HepG2 (cell line): ENCODE measurements at regions not wholly inside any gene's neighbourhood (a gene's known extent, or its start where the extent isn't known, plus 50 kb on each side); places are given as distances from the start of the nearest gene placed in this dataset.

ENCODE experiments used
- ATRX ChIP-seq: sonication (generic); formaldehyde crosslinking; IDR thresholded peaks from 2 replicates; pipeline ENCODE4 v1.4.0; 2020; ENCODE audit warnings: missing genetic modification reagents, borderline replicate concordance
- FOXK2 ChIP-seq: fragments of 450-650 bp; IDR thresholded peaks from 2 replicates; pipeline ENCODE4 v1.6.1; 2016
- RXRA ChIP-seq: sonication (generic); formaldehyde crosslinking; IDR thresholded peaks from 2 replicates; pipeline ENCODE4 v1.5.1; 2020; ENCODE audit warnings: missing genetic modification reagents
- ZFP1 ChIP-seq: IDR thresholded peaks from 2 replicates; pipeline ENCODE4 v1.6.1; 2016
- ZNF205 ChIP-seq: IDR thresholded peaks from 2 replicates; pipeline ENCODE4 v1.6.1; 2018; ENCODE audit warnings: missing biosample characterization, missing genetic modification reagents
- ZNF720 ChIP-seq: sonication (generic); formaldehyde crosslinking; IDR thresholded peaks from 2 replicates; pipeline ENCODE4 v1.4.0; 2020; ENCODE audit warnings: missing genetic modification reagents
- ZNF775 ChIP-seq: sonication (generic); formaldehyde crosslinking; IDR thresholded peaks from 2 replicates; pipeline ENCODE4 v1.4.0; 2020; ENCODE audit warnings: missing genetic modification reagents, mild to moderate bottlenecking, moderate library complexity, borderline replicate concordance
- TF ChIP-seq, protein P1 (sequence below): sonication (generic); formaldehyde crosslinking; IDR thresholded peaks from 2 replicates; pipeline ENCODE4 v1.5.0; 2020; ENCODE audit warnings: mild to moderate bottlenecking, missing genetic modification reagents, moderate library complexity
- TF ChIP-seq, protein P2 (sequence below): sonication (generic); formaldehyde crosslinking; IDR thresholded peaks from 2 replicates; pipeline ENCODE4 v1.4.0; 2020; ENCODE audit warnings: missing genetic modification reagents
- TF ChIP-seq, protein P3 (sequence below): IDR thresholded peaks from 2 replicates; pipeline ENCODE4 v1.4.0; 2020; ENCODE audit warnings: mild to moderate bottlenecking, missing genetic modification reagents

DNA sequence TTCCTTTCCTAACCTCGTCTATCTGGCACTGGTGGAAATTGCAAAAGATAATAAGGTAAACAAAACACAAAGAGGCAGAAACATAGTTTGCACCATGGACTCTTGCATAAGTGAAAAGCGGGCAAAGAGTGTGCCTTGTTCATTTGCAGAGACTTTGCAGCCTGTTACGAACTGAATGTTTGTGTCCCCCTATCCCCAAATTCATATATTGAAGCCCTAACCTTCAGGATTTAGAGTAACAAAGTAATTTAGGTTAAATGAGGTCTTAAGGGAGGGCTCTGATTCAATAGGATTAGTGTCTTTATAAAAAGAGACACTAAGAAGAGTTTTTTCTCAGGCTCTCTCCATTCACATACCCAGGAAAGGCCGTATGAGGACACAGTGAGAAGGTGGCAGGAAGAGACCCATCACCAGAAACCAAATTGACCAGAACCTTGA lies 52.1 kb upstream of the FAM169A start (continued):
- TF ChIP-seq, protein P1, sequence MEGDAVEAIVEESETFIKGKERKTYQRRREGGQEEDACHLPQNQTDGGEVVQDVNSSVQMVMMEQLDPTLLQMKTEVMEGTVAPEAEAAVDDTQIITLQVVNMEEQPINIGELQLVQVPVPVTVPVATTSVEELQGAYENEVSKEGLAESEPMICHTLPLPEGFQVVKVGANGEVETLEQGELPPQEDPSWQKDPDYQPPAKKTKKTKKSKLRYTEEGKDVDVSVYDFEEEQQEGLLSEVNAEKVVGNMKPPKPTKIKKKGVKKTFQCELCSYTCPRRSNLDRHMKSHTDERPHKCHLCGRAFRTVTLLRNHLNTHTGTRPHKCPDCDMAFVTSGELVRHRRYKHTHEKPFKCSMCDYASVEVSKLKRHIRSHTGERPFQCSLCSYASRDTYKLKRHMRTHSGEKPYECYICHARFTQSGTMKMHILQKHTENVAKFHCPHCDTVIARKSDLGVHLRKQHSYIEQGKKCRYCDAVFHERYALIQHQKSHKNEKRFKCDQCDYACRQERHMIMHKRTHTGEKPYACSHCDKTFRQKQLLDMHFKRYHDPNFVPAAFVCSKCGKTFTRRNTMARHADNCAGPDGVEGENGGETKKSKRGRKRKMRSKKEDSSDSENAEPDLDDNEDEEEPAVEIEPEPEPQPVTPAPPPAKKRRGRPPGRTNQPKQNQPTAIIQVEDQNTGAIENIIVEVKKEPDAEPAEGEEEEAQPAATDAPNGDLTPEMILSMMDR (CRISPR knock-in tag): no peak
- TF ChIP-seq FOXK2 (peak; percentile 53; the same call in 1 of the 2 replicates), ZNF205 (CRISPR knock-in tag) (peak; percentile 69; the same call in 1 of the 2 replicates), ATRX (CRISPR knock-in tag) (no peak), ZNF775 (CRISPR knock-in tag) (peak; percentile 83; the same call in 1 of the 2 replicates), ZFP1 (CRISPR knock-in tag) (peak; percentile 61; the same call in 1 of the 2 replicates), RXRA (peak; percentile 44; the same call in 1 of the 2 replicates), ZNF720 (CRISPR knock-in tag) (no peak)
- TF ChIP-seq, protein P2, sequence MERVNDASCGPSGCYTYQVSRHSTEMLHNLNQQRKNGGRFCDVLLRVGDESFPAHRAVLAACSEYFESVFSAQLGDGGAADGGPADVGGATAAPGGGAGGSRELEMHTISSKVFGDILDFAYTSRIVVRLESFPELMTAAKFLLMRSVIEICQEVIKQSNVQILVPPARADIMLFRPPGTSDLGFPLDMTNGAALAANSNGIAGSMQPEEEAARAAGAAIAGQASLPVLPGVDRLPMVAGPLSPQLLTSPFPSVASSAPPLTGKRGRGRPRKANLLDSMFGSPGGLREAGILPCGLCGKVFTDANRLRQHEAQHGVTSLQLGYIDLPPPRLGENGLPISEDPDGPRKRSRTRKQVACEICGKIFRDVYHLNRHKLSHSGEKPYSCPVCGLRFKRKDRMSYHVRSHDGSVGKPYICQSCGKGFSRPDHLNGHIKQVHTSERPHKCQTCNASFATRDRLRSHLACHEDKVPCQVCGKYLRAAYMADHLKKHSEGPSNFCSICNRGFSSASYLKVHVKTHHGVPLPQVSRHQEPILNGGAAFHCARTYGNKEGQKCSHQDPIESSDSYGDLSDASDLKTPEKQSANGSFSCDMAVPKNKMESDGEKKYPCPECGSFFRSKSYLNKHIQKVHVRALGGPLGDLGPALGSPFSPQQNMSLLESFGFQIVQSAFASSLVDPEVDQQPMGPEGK (CRISPR knock-in tag): peak; percentile 62
- TF ChIP-seq, protein P3, sequence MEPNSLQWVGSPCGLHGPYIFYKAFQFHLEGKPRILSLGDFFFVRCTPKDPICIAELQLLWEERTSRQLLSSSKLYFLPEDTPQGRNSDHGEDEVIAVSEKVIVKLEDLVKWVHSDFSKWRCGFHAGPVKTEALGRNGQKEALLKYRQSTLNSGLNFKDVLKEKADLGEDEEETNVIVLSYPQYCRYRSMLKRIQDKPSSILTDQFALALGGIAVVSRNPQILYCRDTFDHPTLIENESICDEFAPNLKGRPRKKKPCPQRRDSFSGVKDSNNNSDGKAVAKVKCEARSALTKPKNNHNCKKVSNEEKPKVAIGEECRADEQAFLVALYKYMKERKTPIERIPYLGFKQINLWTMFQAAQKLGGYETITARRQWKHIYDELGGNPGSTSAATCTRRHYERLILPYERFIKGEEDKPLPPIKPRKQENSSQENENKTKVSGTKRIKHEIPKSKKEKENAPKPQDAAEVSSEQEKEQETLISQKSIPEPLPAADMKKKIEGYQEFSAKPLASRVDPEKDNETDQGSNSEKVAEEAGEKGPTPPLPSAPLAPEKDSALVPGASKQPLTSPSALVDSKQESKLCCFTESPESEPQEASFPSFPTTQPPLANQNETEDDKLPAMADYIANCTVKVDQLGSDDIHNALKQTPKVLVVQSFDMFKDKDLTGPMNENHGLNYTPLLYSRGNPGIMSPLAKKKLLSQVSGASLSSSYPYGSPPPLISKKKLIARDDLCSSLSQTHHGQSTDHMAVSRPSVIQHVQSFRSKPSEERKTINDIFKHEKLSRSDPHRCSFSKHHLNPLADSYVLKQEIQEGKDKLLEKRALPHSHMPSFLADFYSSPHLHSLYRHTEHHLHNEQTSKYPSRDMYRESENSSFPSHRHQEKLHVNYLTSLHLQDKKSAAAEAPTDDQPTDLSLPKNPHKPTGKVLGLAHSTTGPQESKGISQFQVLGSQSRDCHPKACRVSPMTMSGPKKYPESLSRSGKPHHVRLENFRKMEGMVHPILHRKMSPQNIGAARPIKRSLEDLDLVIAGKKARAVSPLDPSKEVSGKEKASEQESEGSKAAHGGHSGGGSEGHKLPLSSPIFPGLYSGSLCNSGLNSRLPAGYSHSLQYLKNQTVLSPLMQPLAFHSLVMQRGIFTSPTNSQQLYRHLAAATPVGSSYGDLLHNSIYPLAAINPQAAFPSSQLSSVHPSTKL (CRISPR knock-in tag): peak; percentile 89
- TF ChIP-seq, all 625 proteins: peak for 155
